ENCODE measurements at regions not wholly inside any gene's neighbourhood (a gene's known extent, or its start where the extent isn't known, plus 50 kb on each side); places are given as distances from the start of the nearest gene placed in this dataset.
A peak's percentile ranks its signal among the peaks of the same experiment; 100 is the strongest.

- DNase-seq: peak; percentile 30
Measured at GRCh38 chr3:194267744-194268653, 83.1 kb downstream of the CPN2 start.

GRCh38 chr3:194268654-194269512 is 82.2 kb downstream of the CPN2 start:
- peak; percentile 30 for DNase-seq

- peak; percentile 49 for DNase-seq
Measured at GRCh38 chr3:194269610-194270145, 81.5 kb downstream of the CPN2 start.

- no peak for DNase-seq
Measured at GRCh38 chr3:194270627-194271459, 80.3 kb downstream of the CPN2 start.

- peak; percentile 28 for DNase-seq
Measured at GRCh38 chr3:194271460-194272035, 79.6 kb downstream of the CPN2 start.

GRCh38 chr3:194272221-194272620 is 78.9 kb downstream of the CPN2 start:
- no peak for DNase-seq

GRCh38 chr3:194272861-194273742 is 78.0 kb downstream of the CPN2 start:
- DNase-seq: no peak

- no peak for DNase-seq
Measured at GRCh38 chr3:194273743-194274310, 77.3 kb downstream of the CPN2 start.

- no peak for DNase-seq
Measured at GRCh38 chr3:194274424-194275085, 76.6 kb downstream of the CPN2 start.

GRCh38 chr3:194275291-194275690 is 75.8 kb downstream of the CPN2 start:
- DNase-seq: peak; percentile 45

- peak; percentile 41 for DNase-seq
Measured at GRCh38 chr3:194275721-194276120, 75.4 kb downstream of the CPN2 start.

GRCh38 chr3:194276768-194277103 is 74.4 kb downstream of the CPN2 start:
- no peak for DNase-seq

GRCh38 chr3:194277104-194277785 is 73.9 kb downstream of the CPN2 start:
- peak; percentile 44 for DNase-seq

- peak; percentile 39 for DNase-seq
Measured at GRCh38 chr3:194277786-194278130, 73.4 kb downstream of the CPN2 start.

GRCh38 chr3:194278186-194278845 is 72.8 kb downstream of the CPN2 start:
- DNase-seq: peak; percentile 32

GRCh38 chr3:194279101-194279500 is 72.0 kb downstream of the CPN2 start:
- DNase-seq: peak; percentile 35

GRCh38 chr3:194279701-194280360 is 71.3 kb downstream of the CPN2 start:
- DNase-seq: peak; percentile 42

- no peak for DNase-seq
Measured at GRCh38 chr3:194280777-194281176, 70.4 kb downstream of the CPN2 start.

- no peak for DNase-seq
Measured at GRCh38 chr3:194281306-194281705, 69.8 kb downstream of the CPN2 start.
